Ishikawa (cell line): ENCODE measurements at regions not wholly inside any gene's neighbourhood (a gene's known extent, or its start where the extent isn't known, plus 50 kb on each side); places are given as distances from the start of the nearest gene placed in this dataset.

Experiments used
- CEBPB ChIP-seq: IDR thresholded peaks from 2 replicates; pipeline ENCODE4 v1.6.1; 2012
- CREB1 ChIP-seq: IDR thresholded peaks from 2 replicates; pipeline ENCODE4 v1.6.1; 2012; ENCODE audit warnings: low read depth
- EGR1 ChIP-seq: IDR thresholded peaks from 2 replicates; pipeline ENCODE4 v1.6.1; 2012
- EP300 ChIP-seq: IDR thresholded peaks from 2 replicates; pipeline ENCODE4 v1.6.1; 2012; ENCODE audit warnings: borderline replicate concordance
- FOXM1 ChIP-seq: IDR thresholded peaks from 2 replicates; pipeline ENCODE4 v1.6.1; 2012; ENCODE audit warnings: low read depth, borderline replicate concordance
- MAX ChIP-seq: IDR thresholded peaks from 2 replicates; pipeline ENCODE4 v1.6.1; 2012
- NFIC ChIP-seq: IDR thresholded peaks from 2 replicates; pipeline ENCODE4 v1.6.1; 2012
- RAD21 ChIP-seq: IDR thresholded peaks from 2 replicates; pipeline ENCODE4 v1.6.1; 2012; ENCODE audit warnings: low read depth
- REST ChIP-seq: IDR thresholded peaks from 2 replicates; pipeline ENCODE4 v1.6.1; 2012; ENCODE audit warnings: low read depth, mild to moderate bottlenecking
- TAF1 ChIP-seq: IDR thresholded peaks from 2 replicates; pipeline ENCODE4 v1.6.1; 2012; ENCODE audit warnings: low read depth, mild to moderate bottlenecking
- TCF12 ChIP-seq: IDR thresholded peaks from 2 replicates; pipeline ENCODE4 v1.6.1; 2012; ENCODE audit warnings: low read depth
- TEAD4 ChIP-seq: IDR thresholded peaks from 2 replicates; pipeline ENCODE4 v1.6.1; 2012
- USF1 ChIP-seq: IDR thresholded peaks from 2 replicates; pipeline ENCODE4 v1.6.1; 2012
- YY1 ChIP-seq: IDR thresholded peaks from 2 replicates; pipeline ENCODE4 v1.6.1; 2012; ENCODE audit warnings: low read depth
- ZBTB7A ChIP-seq: IDR thresholded peaks from 2 replicates; pipeline ENCODE4 v1.6.1; 2012; ENCODE audit warnings: low read depth

- TF ChIP-seq TEAD4 = no peak
These were observed 86.3 kb downstream of the BAMBI start for GRCh38 chr10:28763471-28764170.

GRCh38 chr10:28765641-28766040 lies 88.3 kb downstream of the BAMBI start:
- TF ChIP-seq USF1 (no peak), NFIC (no peak), CREB1 (no peak), FOXM1 (no peak), TEAD4 (no peak), CEBPB (no peak), TAF1 (no peak)

- TF ChIP-seq EGR1 (no peak), YY1 (no peak), MAX (no peak), TAF1 (no peak)
These were observed 90.9 kb downstream of the BAMBI start for GRCh38 chr10:28768227-28768626.

GRCh38 chr10:28769091-28769604 lies 91.8 kb downstream of the BAMBI start:
- TF ChIP-seq CREB1 = no peak
- TF ChIP-seq EGR1 = no peak
- TF ChIP-seq TAF1 = no peak
- no peak for TF ChIP-seq MAX
- no peak for TF ChIP-seq YY1
- TF ChIP-seq FOXM1 = no peak
- no peak for TF ChIP-seq RAD21
- no peak for TF ChIP-seq CEBPB
- TF ChIP-seq NFIC = no peak
- TF ChIP-seq TEAD4 = no peak
- no peak for TF ChIP-seq EP300
- no peak for TF ChIP-seq ZBTB7A
- no peak for TF ChIP-seq TCF12
- no peak for TF ChIP-seq USF1
- no peak for TF ChIP-seq REST

- no peak for TF ChIP-seq YY1
- no peak for TF ChIP-seq USF1
- no peak for TF ChIP-seq CEBPB
- TF ChIP-seq ZBTB7A = no peak
- TF ChIP-seq CREB1 = no peak
- TF ChIP-seq TEAD4 = no peak
- no peak for TF ChIP-seq EP300
- TF ChIP-seq TAF1 = no peak
- TF ChIP-seq FOXM1 = no peak
- no peak for TF ChIP-seq REST
- TF ChIP-seq TCF12 = no peak
- TF ChIP-seq EGR1 = no peak
- no peak for TF ChIP-seq RAD21
- no peak for TF ChIP-seq MAX
These were observed 97.0 kb downstream of the BAMBI start for GRCh38 chr10:28774051-28774995.
